SK-N-MC (cell line): ENCODE measurements at regions not wholly inside any gene's neighbourhood (a gene's known extent, or its start where the extent isn't known, plus 50 kb on each side); places are given as distances from the start of the nearest gene placed in this dataset.
"Not testable (repeated sequence)": the region's sequence is repeated elsewhere in the genome, so short reads cannot be mapped to it uniquely, and the experiment has no call there.

Experiments used
- DNase-seq: peaks from one replicate; pipeline ENCODE4 v3.0.0-alpha.2; 2011; ENCODE audit warnings: low read depth, low spot score
- H3K27ac ChIP-seq: fragments of 200-600 bp; sonication (generic); 2 replicates; pipeline ENCODE4 v1.5.1; 2016; ENCODE audit warnings: mixed run types
- H3K36me3 ChIP-seq: fragments of 200-600 bp; sonication (generic); 2 replicates; pipeline ENCODE4 v1.6.1; 2017; ENCODE audit warnings: antibody characterized with exemption, low read length, mixed read lengths; ENCODE audit not compliant: insufficient read depth
- H3K4me3 ChIP-seq: fragments of 200-600 bp; sonication (generic); 2 replicates; pipeline ENCODE4 v1.5.1; 2016
- H3K9ac ChIP-seq: fragments of 200-600 bp; sonication (generic); 2 replicates; pipeline ENCODE4 v1.8.0; 2017; ENCODE audit warnings: mixed run types, mixed read lengths; ENCODE audit not compliant: insufficient read length
- H3K9me3 ChIP-seq: fragments of 200-600 bp; sonication (generic); 2 replicates; pipeline ENCODE4 v1.6.1; 2017; ENCODE audit warnings: low read depth, mild to moderate bottlenecking, antibody characterized with exemption, low read length, moderate library complexity, mixed read lengths
- EZH2 ChIP-seq: fragments of 200-600 bp; sonication (generic); IDR thresholded peaks from one replicate; pipeline ENCODE4 v1.6.1; 2017; ENCODE audit warnings: antibody characterized with exemption
- FOXP2 ChIP-seq: optimal IDR thresholded peaks from 2 replicates; pipeline ENCODE3; 2011; ENCODE audit warnings: mild to moderate bottlenecking, moderate library complexity; ENCODE audit not compliant: insufficient read depth; ENCODE audit errors: extremely low read length, control extremely low read depth
- POLR2AphosphoS5 ChIP-seq: IDR thresholded peaks from 2 replicates; pipeline ENCODE4 v1.6.1; 2012; ENCODE audit warnings: mild to moderate bottlenecking, low read depth, low read length, borderline replicate concordance

- TF ChIP-seq EZH2 (no peak), FOXP2 (no peak), POLR2AphosphoS5 (no peak)
- H3K27ac ChIP-seq: no peak overlapping the region
- no peaks in the 10 kb centered on the region for H3K9me3 ChIP-seq
- no peak overlapping the region for H3K9ac ChIP-seq
- H3K4me3 ChIP-seq: no peak overlapping the region
- H3K36me3 ChIP-seq: no peaks in the 10 kb centered on the region
- DNase-seq: no peak
Observed at GRCh38 chr2:228516019-228516418, 334.5 kb upstream of the SPHKAP start.

GRCh38 chr2:228513480-228513879 is 332.0 kb upstream of the SPHKAP start:
- not testable (repeated sequence) for H3K9me3 ChIP-seq, H3K9ac ChIP-seq, DNase-seq, H3K27ac ChIP-seq, H3K36me3 ChIP-seq, H3K4me3 ChIP-seq

GRCh38 chr2:228509021-228509420 is 327.5 kb upstream of the SPHKAP start:
- no peak for DNase-seq
- no peak overlapping the region for H3K4me3 ChIP-seq
- TF ChIP-seq FOXP2: no peak
- no peak for TF ChIP-seq POLR2AphosphoS5
- TF ChIP-seq EZH2: no peak
- H3K9ac ChIP-seq: no peak overlapping the region
- no peak overlapping the region for H3K27ac ChIP-seq
- H3K36me3 ChIP-seq: no peaks in the 10 kb centered on the region
- no peaks in the 10 kb centered on the region for H3K9me3 ChIP-seq

- DNase-seq: no peak
Observed at GRCh38 chr2:228507870-228508269, 326.4 kb upstream of the SPHKAP start.

DNA sequence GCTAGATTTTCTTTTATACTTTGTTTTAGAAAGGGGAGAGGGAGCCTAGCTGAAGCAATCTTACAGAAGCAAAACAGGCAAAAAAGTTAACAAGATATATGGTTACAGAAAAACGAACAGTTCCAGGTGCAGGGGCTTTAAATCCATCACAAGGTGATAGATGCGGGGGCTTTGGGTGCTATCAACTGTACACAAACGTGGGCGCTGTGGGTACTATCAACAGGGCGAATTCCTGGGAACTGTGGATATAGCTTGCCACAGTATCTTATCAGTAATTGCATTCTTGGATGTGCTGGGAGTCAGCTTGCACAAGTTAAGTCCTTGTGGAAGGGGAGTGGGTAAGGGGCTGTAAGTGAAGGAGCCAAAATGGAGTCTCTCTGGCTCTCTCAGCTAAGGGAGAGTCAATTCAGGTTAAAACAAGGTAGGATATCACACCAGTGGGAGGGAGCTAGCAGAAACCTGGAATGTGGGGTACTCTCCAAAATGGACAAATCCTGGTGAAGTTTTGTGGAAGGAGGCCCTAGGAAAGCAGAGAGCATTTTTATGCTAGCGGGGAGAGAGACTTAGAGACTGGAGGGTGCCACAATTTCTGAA is 325.8 kb upstream of the SPHKAP start:
- Histone ChIP-seq H3K27ac (no peak overlapping the region), H3K4me3 (no peak overlapping the region), H3K9ac (no peak overlapping the region), H3K9me3 (no peaks in the 10 kb centered on the region), H3K36me3 (no peaks in the 10 kb centered on the region)
- TF ChIP-seq POLR2AphosphoS5 (no peak), EZH2 (no peak), FOXP2 (no peak)
- DNase-seq: no peak

More at GRCh38 chr2:228507870-228508269, 326.4 kb upstream of the SPHKAP start:
- TF ChIP-seq FOXP2 (no peak), EZH2 (no peak), POLR2AphosphoS5 (no peak)
- Histone ChIP-seq H3K36me3 (no peaks in the 10 kb centered on the region), H3K9ac (no peak overlapping the region), H3K9me3 (no peaks in the 10 kb centered on the region), H3K4me3 (no peak overlapping the region), H3K27ac (no peak overlapping the region)

GRCh38 chr2:228503731-228504130 is 322.2 kb upstream of the SPHKAP start:
- H3K4me3 ChIP-seq: no peak overlapping the region
- DNase-seq: no peak
- H3K9ac ChIP-seq: no peak overlapping the region
- TF ChIP-seq POLR2AphosphoS5 (no peak), EZH2 (no peak), FOXP2 (no peak)
- no peaks in the 10 kb centered on the region for H3K36me3 ChIP-seq
- H3K9me3 ChIP-seq: no peaks in the 10 kb centered on the region
- no peak overlapping the region for H3K27ac ChIP-seq

- H3K4me3 ChIP-seq: no peak overlapping the region
- no peak overlapping the region for H3K9ac ChIP-seq
- no peaks in the 10 kb centered on the region for H3K36me3 ChIP-seq
- no peak overlapping the region for H3K27ac ChIP-seq
- H3K9me3 ChIP-seq: no peaks in the 10 kb centered on the region
- no peak for DNase-seq
- TF ChIP-seq POLR2AphosphoS5: no peak
- TF ChIP-seq FOXP2: no peak
- no peak for TF ChIP-seq EZH2
Observed at GRCh38 chr2:228493852-228494251, 312.4 kb upstream of the SPHKAP start.

DNA sequence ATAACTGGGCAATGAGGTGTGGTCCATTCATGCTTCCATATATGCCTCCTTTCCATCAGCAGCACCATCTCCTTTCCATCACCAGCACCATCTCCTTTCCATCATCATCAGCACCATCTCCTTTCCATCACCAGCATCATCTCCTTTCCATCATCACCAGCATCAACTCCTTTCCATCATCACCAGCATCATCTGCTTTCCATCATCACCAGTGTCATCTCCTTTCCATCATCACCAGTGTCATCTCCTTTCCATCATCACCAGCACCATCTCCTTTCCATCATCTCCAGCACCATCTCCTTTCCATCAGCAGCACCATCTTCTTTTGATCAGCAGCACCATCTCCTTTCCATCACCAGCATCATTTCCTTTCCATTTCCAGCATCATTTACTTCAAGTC is 297.5 kb upstream of the SPHKAP start:
- H3K27ac ChIP-seq: no peak overlapping the region
- H3K4me3 ChIP-seq: no peak overlapping the region
- H3K9me3 ChIP-seq: no peaks in the 10 kb centered on the region
- no peaks in the 10 kb centered on the region for H3K36me3 ChIP-seq
- no peak overlapping the region for H3K9ac ChIP-seq
- TF ChIP-seq FOXP2: no peak
- DNase-seq: no peak

- DNase-seq: no peak
- Histone ChIP-seq H3K4me3 (no peak overlapping the region), H3K9me3 (no peaks in the 10 kb centered on the region), H3K36me3 (no peaks in the 10 kb centered on the region), H3K27ac (no peak overlapping the region), H3K9ac (no peak overlapping the region)
- TF ChIP-seq FOXP2: no peak
- no peak for TF ChIP-seq EZH2
- no peak for TF ChIP-seq POLR2AphosphoS5
Observed at GRCh38 chr2:228474466-228474865, 293.0 kb upstream of the SPHKAP start.
